H9 (cell line): ENCODE measurements at regions not wholly inside any gene's neighbourhood (a gene's known extent, or its start where the extent isn't known, plus 50 kb on each side); places are given as distances from the start of the nearest gene placed in this dataset.
"Not testable (repeated sequence)": the region's sequence is repeated elsewhere in the genome, so short reads cannot be mapped to it uniquely, and the experiment has no call there.

Experiments
- DNase-seq: peaks from one replicate; pipeline ENCODE4 v3.0.0-alpha.2; 2017
- H2AFZ ChIP-seq: one replicate; pipeline ENCODE4 v1.6.1; 2013; ENCODE audit warnings: mild to moderate bottlenecking, low read length, control low read depth, moderate library complexity
- H2AK5ac ChIP-seq: 2 replicates; pipeline ENCODE4 v1.6.1; 2013; ENCODE audit warnings: low read length, control low read depth, mixed read lengths; ENCODE audit not compliant: insufficient read length
- H2BK120ac ChIP-seq: one replicate; pipeline ENCODE4 v1.6.1; 2013; ENCODE audit warnings: low read depth, mild to moderate bottlenecking, low read length, control low read depth, inconsistent platforms; ENCODE audit not compliant: poor library complexity, severe bottlenecking
- H2BK12ac ChIP-seq: 2 replicates; pipeline ENCODE4 v1.6.1; 2013; ENCODE audit warnings: low read length, control low read depth, mixed read lengths, low read depth; ENCODE audit not compliant: insufficient read length
- H2BK15ac ChIP-seq: 2 replicates; pipeline ENCODE4 v1.6.1; 2013; ENCODE audit warnings: low read depth, low read length, control low read depth
- H2BK20ac ChIP-seq: one replicate; pipeline ENCODE4 v1.6.1; 2013; ENCODE audit warnings: low read depth, mild to moderate bottlenecking, low read length, control low read depth, inconsistent platforms; ENCODE audit not compliant: poor library complexity, severe bottlenecking
- H2BK5ac ChIP-seq: 2 replicates; pipeline ENCODE4 v1.6.1; 2013; ENCODE audit warnings: low read length, control low read depth, mixed read lengths; ENCODE audit not compliant: insufficient read length
- H3K14ac ChIP-seq: 2 replicates; pipeline ENCODE4 v1.6.1; 2013; ENCODE audit warnings: low read length, control low read depth; ENCODE audit not compliant: insufficient read depth
- H3K18ac ChIP-seq: 2 replicates; pipeline ENCODE4 v1.6.1; 2013; ENCODE audit warnings: low read depth, mild to moderate bottlenecking, mixed read lengths, low read length, control low read depth; ENCODE audit not compliant: insufficient read length
- H3K23ac ChIP-seq: 2 replicates; pipeline ENCODE4 v1.6.1; 2013; ENCODE audit warnings: low read length, control low read depth, mixed read lengths, low read depth; ENCODE audit not compliant: insufficient read length
- H3K23me2 ChIP-seq: 2 replicates; pipeline ENCODE4 v1.6.1; 2013; ENCODE audit warnings: low read depth, mild to moderate bottlenecking, mixed read lengths, low read length, control low read depth; ENCODE audit not compliant: insufficient read length, poor library complexity, severe bottlenecking
- H3K27ac ChIP-seq: 2 replicates; pipeline ENCODE4 v1.5.1; 2013; ENCODE audit warnings: low read length, control low read depth, mixed read lengths, low read depth; ENCODE audit not compliant: insufficient read length
- H3K27me3 ChIP-seq: 2 replicates; pipeline ENCODE4 v1.6.1; 2013; ENCODE audit warnings: low read length, control low read depth, inconsistent platforms; ENCODE audit not compliant: insufficient read depth
- H3K4ac ChIP-seq: 2 replicates; pipeline ENCODE4 v1.6.1; 2013; ENCODE audit warnings: low read depth, mild to moderate bottlenecking, control low read depth, inconsistent platforms, low read length, moderate library complexity
- H3K4me1 ChIP-seq: 2 replicates; pipeline ENCODE4 v1.6.1; 2013; ENCODE audit warnings: low read length, control low read depth, inconsistent platforms; ENCODE audit not compliant: insufficient read depth
- H3K4me2 ChIP-seq: 2 replicates; pipeline ENCODE4 v1.6.1; 2013; ENCODE audit warnings: low read length, control low read depth, mixed read lengths; ENCODE audit not compliant: insufficient read length, insufficient read depth
- H3K56ac ChIP-seq: 2 replicates; pipeline ENCODE4 v1.6.1; 2013; ENCODE audit warnings: low read depth, mild to moderate bottlenecking, mixed read lengths, low read length, control low read depth; ENCODE audit not compliant: insufficient read length
- H3K79me1 ChIP-seq: 2 replicates; pipeline ENCODE4 v1.6.1; 2013; ENCODE audit warnings: low read depth, mild to moderate bottlenecking, moderate library complexity, low read length, control low read depth, inconsistent platforms; ENCODE audit not compliant: insufficient read depth, poor library complexity, severe bottlenecking
- H3K79me2 ChIP-seq: 2 replicates; pipeline ENCODE4 v1.6.1; 2013; ENCODE audit warnings: low read length, control low read depth, inconsistent platforms; ENCODE audit not compliant: insufficient read depth
- H3K9ac ChIP-seq: 2 replicates; pipeline ENCODE4 v1.6.1; 2013; ENCODE audit warnings: low read length, control low read depth, mixed read lengths; ENCODE audit not compliant: insufficient read length; ENCODE audit errors: extremely low read depth
- H3K9me3 ChIP-seq: one replicate; pipeline ENCODE4 v1.6.1; 2013; ENCODE audit warnings: low read depth, low read length, inconsistent platforms; ENCODE audit not compliant: control insufficient read depth
- H3T11ph ChIP-seq: one replicate; pipeline ENCODE4 v1.6.1; 2013; ENCODE audit warnings: mild to moderate bottlenecking, low read length, control low read depth, inconsistent platforms
- H4K20me1 ChIP-seq: one replicate; pipeline ENCODE4 v1.6.1; 2013; ENCODE audit not compliant: control insufficient read depth, insufficient read length, insufficient read depth
- H4K5ac ChIP-seq: 2 replicates; pipeline ENCODE4 v1.6.1; 2013; ENCODE audit warnings: low read depth, mild to moderate bottlenecking, mixed read lengths, low read length, control low read depth; ENCODE audit not compliant: insufficient read length
- H4K8ac ChIP-seq: replicated peaks from 2 replicates; pipeline ENCODE4 v1.6.1; 2013; ENCODE audit warnings: low read length, control low read depth, mixed read lengths, low read depth; ENCODE audit not compliant: insufficient read length
- H4K91ac ChIP-seq: 2 replicates; pipeline ENCODE4 v1.6.1; 2013; ENCODE audit warnings: low read depth, mild to moderate bottlenecking, moderate library complexity, mixed read lengths, low read length, control low read depth; ENCODE audit not compliant: insufficient read length
- H3K27ac Mint-ChIP-seq, 3 experiments: 2 replicates in 2 of 3; 3 replicates in 1 of 3; pipeline ENCODE4 v1.8.0; 2020 to 2021; ENCODE audit warnings: mixed read lengths in 3 of 3, mild to moderate bottlenecking in 1 of 3, moderate library complexity in 1 of 3
- H3K27me3 Mint-ChIP-seq: 2 replicates; pipeline ENCODE4 v1.8.0; 2021; ENCODE audit warnings: low read depth, mild to moderate bottlenecking, moderate library complexity, mixed read lengths
- H3K36me3 Mint-ChIP-seq, 3 experiments: 2 replicates in 2 of 3; 3 replicates in 1 of 3; pipeline ENCODE4 v1.8.0; 2020 to 2021; ENCODE audit warnings: low read depth in 3 of 3, mixed read lengths in 3 of 3; ENCODE audit not compliant: insufficient read depth in 1 of 3
- H3K4me1 Mint-ChIP-seq, 2 experiments: 2 replicates each; pipeline ENCODE4 v1.8.0; 2020; ENCODE audit warnings: mixed read lengths in 2 of 2
- H3K4me3 Mint-ChIP-seq, 2 experiments: 2 replicates in 1 of 2; 3 replicates in 1 of 2; pipeline ENCODE4 v1.8.0; 2020 to 2021; ENCODE audit warnings: mild to moderate bottlenecking in 2 of 2, mixed read lengths in 2 of 2, moderate library complexity in 1 of 2
- H3K9me3 Mint-ChIP-seq, 2 experiments: 2 replicates in 1 of 2; 3 replicates in 1 of 2; pipeline ENCODE4 v1.8.0; 2020; ENCODE audit warnings: mild to moderate bottlenecking in 2 of 2, mixed read lengths in 2 of 2, moderate library complexity in 1 of 2
- WGBS: extraction: QIAGEN DNeasy Blood & Tissue Kit; methylation state at CpG from one replicate; pipeline ENCODE4 v1.1.7; 2013; ENCODE audit warnings: missing lambda C conversion rate, low lambda C conversion rate, mixed read lengths; ENCODE audit not compliant: insufficient read length; ENCODE audit errors: extremely low coverage; 5-methylcytosine and 5-hydroxymethylcytosine counted together

DNA sequence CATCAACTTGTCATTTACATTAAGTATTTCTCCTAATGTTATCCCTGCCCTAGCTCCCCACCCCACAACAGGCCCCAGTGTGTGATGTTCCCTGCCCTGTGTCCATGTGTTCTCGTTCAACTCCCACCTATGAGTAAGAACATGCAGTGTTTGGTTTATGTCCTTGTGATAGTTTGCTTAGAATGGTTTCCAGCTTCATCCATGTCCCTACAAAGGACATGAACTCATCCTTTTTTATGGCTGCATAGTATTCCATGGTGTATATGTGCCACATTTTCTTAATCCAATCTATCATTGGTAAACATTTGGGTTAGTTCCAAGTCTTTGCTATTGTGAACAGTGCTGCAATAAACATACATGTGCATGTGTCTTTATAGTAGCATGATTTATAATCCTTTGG, 106.3 kb downstream of the CCDC71L start:
- not testable (repeated sequence) for H3K79me1 ChIP-seq, H3K27me3 ChIP-seq, H3K27me3 Mint-ChIP-seq, H3K79me2 ChIP-seq, DNase-seq, H4K8ac ChIP-seq, H3T11ph ChIP-seq, H3K23ac ChIP-seq, H3K14ac ChIP-seq, H3K27ac Mint-ChIP-seq, H3K18ac ChIP-seq, H2BK20ac ChIP-seq, H2BK5ac ChIP-seq, H3K9me3 ChIP-seq, H3K56ac ChIP-seq, H2BK15ac ChIP-seq, H3K4me3 Mint-ChIP-seq, H3K27ac ChIP-seq, H3K4me1 ChIP-seq, H2BK120ac ChIP-seq, H3K4ac ChIP-seq, H3K23me2 ChIP-seq, H3K9ac ChIP-seq, H3K4me2 ChIP-seq, H2BK12ac ChIP-seq, H2AK5ac ChIP-seq, H4K5ac ChIP-seq, H4K91ac ChIP-seq, H3K36me3 Mint-ChIP-seq, H4K20me1 ChIP-seq, H3K4me1 Mint-ChIP-seq, H2AFZ ChIP-seq
- peaks cover 8 to 16% of the 10 kb centered on the region in 2 experiments for H3K9me3 Mint-ChIP-seq
- no CpG with 5 or more reads among the region's 1 CpG for WGBS
